ENCODE measurements at regions not wholly inside any gene's neighbourhood (a gene's known extent, or its start where the extent isn't known, plus 50 kb on each side); places are given as distances from the start of the nearest gene placed in this dataset.

DNA sequence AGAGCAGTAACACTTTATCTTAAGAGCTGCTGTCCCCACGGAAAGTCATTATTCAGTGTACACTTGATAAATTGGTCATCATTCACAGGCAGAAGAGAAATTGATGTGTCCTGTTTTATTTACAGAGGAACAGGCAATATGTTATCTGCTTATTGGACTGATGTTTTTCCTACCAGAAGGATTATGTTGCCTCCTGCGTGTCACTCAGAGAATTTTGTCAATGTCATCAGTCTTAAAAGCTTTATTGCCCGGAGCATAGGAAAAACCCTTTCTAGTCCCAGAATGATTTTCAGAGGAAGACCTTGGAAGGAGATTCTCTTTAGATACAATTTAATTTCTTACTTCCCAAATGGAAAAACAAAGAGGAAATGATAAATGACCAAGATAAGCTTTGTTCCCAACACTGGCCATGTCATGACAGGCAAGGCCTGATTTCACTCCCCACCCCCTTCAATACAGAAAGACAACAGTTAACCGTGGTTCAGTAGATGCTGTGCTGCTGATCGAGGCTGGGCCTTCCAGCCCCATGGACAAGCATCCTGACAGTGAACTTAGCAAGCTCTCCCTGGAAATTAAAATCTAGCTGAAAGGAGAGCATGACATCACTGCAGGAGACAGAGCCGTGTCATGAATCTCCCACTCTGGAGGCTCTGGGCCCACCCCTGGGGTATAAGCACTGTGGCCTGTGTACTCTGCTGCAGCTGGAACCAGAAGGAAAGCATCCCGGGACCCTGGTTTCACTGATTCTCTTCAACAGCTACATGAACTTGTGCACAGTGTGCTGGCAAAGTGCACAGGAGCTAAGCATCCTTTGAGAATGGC lies 118.8 kb upstream of the LYZL2 start:
- H3K27me3 ChIP-seq (ENCODE audit: control insufficient read depth in 1 of 2, insufficient read depth in 2 of 2, low read length in 2 of 2) = peaks cover 5 to 39% of the 10 kb centered on the region in 2 experiments; a peak in 4 of 5 replicates
- POLR2A ChIA-PET = no interaction called here
- FAIRE-seq (no peak), DNase-seq (ENCODE audit: low spot score) (no peak), ATAC-seq (no peak)
- whole genome bisulfite sequencing (ENCODE audit: low lambda C conversion rate) = 25% methylated on average over 5 of the region's 7 CpGs
- BruUV-seq (replicated peaks) = no TSS peak
- intact Hi-C loops (cut with micrococcal nuclease; ENCODE audit: unreplicated experiment) = no loop called here
- no peaks in the 10 kb centered on the region for H3K79me2 ChIP-seq (ENCODE audit: insufficient read depth, low read length)
- H3K27ac ChIP-seq (ENCODE audit: extremely low read length, insufficient read depth, low read length) = no peak overlapping the region
- no peaks in the 10 kb centered on the region for H3K9me3 ChIP-seq (ENCODE audit: low read length)
- TF ChIP-seq NR2C2 (CRISPR knock-in tag; IDR thresholded peaks at IDR 0.05; ENCODE audit: borderline replicate concordance) = no peak
- no peak for TF ChIP-seq AKAP8 (CRISPR knock-in tag; IDR thresholded peaks at IDR 0.05)
- TF ChIP-seq CREB1 (IDR thresholded peaks at IDR 0.05) = no peak
- TF ChIP-seq CREB1 (CRISPR knock-in tag; IDR thresholded peaks at IDR 0.05) = no peak
- no peak for TF ChIP-seq ZSCAN30 (CRISPR knock-in tag; IDR thresholded peaks at IDR 0.05)
- no peak for TF ChIP-seq PHF21A (CRISPR knock-in tag; IDR thresholded peaks at IDR 0.05)
- TF ChIP-seq MIXL1 (CRISPR knock-in tag; IDR thresholded peaks at IDR 0.05) = no peak
- TF ChIP-seq MYC (CRISPR knock-in tag; IDR thresholded peaks at IDR 0.05; ENCODE audit: borderline replicate concordance) = no peak
- TF ChIP-seq PHF8 (CRISPR knock-in tag; IDR thresholded peaks at IDR 0.05) = no peak
- TF ChIP-seq ONECUT2 (CRISPR knock-in tag; IDR thresholded peaks at IDR 0.05) = no peak
- TF ChIP-seq ZNF20 (CRISPR knock-in tag; IDR thresholded peaks at IDR 0.05) = no peak
- no peak for TF ChIP-seq ZNF841 (CRISPR knock-in tag; IDR thresholded peaks at IDR 0.05; ENCODE audit: borderline replicate concordance)
- TF ChIP-seq HIVEP1 (CRISPR knock-in tag; IDR thresholded peaks at IDR 0.05) = no peak
- TF ChIP-seq HNRNPH1 (optimal IDR thresholded peaks at IDR 0.05; ENCODE audit: low read depth, low read length) = no peak
- H3K4me2 ChIP-seq (ENCODE audit: low read depth, low read length) = no peak overlapping the region
- no peak overlapping the region for H3K4me3 ChIP-seq (replicated peaks in 1 of 3; ENCODE audit: insufficient read depth in 1 of 3, low read depth in 2 of 3, low read length in 3 of 3)
- no peaks in the 10 kb centered on the region for H3K4me1 ChIP-seq (ENCODE audit: insufficient read depth, low read length)
- CTCF ChIA-PET (ENCODE audit: low intra/inter-chr PET ratio, low total read pairs) = no interaction called here
- no peaks in the 10 kb centered on the region for H3K36me3 ChIP-seq (replicated peaks in 1 of 2; ENCODE audit: control insufficient read depth in 1 of 2, insufficient read depth in 2 of 2, low read length in 2 of 2)
- no peaks in the 10 kb centered on the region for H4K20me1 ChIP-seq (ENCODE audit: insufficient read depth, low read length)
- H2AFZ ChIP-seq (ENCODE audit: low read length) = no peak overlapping the region
- H3K9ac ChIP-seq (ENCODE audit: insufficient read depth, low read depth, low read length) = no peak overlapping the region
- in situ Hi-C loops (cut with HindIII; ENCODE audit: extremely low pct_ligation_motif_present, low pct_unique_long_range_greater_than_20kb) = no loop called here

Data from HepG2 (cell line).